AG09309 (cell line): ENCODE measurements at regions not wholly inside any gene's neighbourhood (a gene's known extent, or its start where the extent isn't known, plus 50 kb on each side); places are given as distances from the start of the nearest gene placed in this dataset.

ENCODE experiments used
- DNase-seq: peaks from one replicate; pipeline ENCODE4 v3.0.0-alpha.2; 2010; ENCODE audit warnings: low read depth
- H3K4me3 ChIP-seq: 2 replicates; pipeline ENCODE4 v1.5.1; 2011; ENCODE audit warnings: mild to moderate bottlenecking, low read depth, low read length, moderate library complexity; ENCODE audit not compliant: control insufficient read depth
- CTCF ChIP-seq: IDR thresholded peaks from 2 replicates; pipeline ENCODE4 v1.5.1; 2011; ENCODE audit warnings: mild to moderate bottlenecking, low read depth, low read length, inconsistent platforms; ENCODE audit not compliant: insufficient read depth, control insufficient read depth; ENCODE audit errors: missing control alignments

GRCh38 chr16:17543073-17543472, 72.3 kb upstream of the XYLT1 start:
- H3K4me3 ChIP-seq = no peak overlapping the region

GRCh38 chr16:17541324-17541723, 70.6 kb upstream of the XYLT1 start:
- TF ChIP-seq CTCF = no peak
- no peak overlapping the region for H3K4me3 ChIP-seq
- no peak for DNase-seq

More at GRCh38 chr16:17543073-17543472, 72.3 kb upstream of the XYLT1 start:
- TF ChIP-seq CTCF = no peak
- no peak for DNase-seq

GRCh38 chr16:17538927-17539326, 68.2 kb upstream of the XYLT1 start:
- no peak for TF ChIP-seq CTCF
- peak; percentile 50 for DNase-seq
- H3K4me3 ChIP-seq = no peak overlapping the region

- no peak for DNase-seq
- TF ChIP-seq CTCF = no peak
Observed at GRCh38 chr16:17532338-17532995, 61.7 kb upstream of the XYLT1 start.

GRCh38 chr16:17529982-17530760, 59.4 kb upstream of the XYLT1 start:
- no peak for DNase-seq
- no peak overlapping the region for H3K4me3 ChIP-seq
- no peak for TF ChIP-seq CTCF

More at GRCh38 chr16:17532338-17532995, 61.7 kb upstream of the XYLT1 start:
- no peak overlapping the region for H3K4me3 ChIP-seq

GRCh38 chr16:17526956-17527937, 56.5 kb upstream of the XYLT1 start:
- DNase-seq = no peak
- TF ChIP-seq CTCF = no peak
- H3K4me3 ChIP-seq = no peak overlapping the region
